Activated naive CD8-positive, alpha-beta T cell treated with anti-CD3 and anti-CD28 coated beads, Interleukin-2, amount 50 U/mL, for 24 hours (primary cell): ENCODE measurements at regions not wholly inside any gene's neighbourhood (a gene's known extent, or its start where the extent isn't known, plus 50 kb on each side); places are given as distances from the start of the nearest gene placed in this dataset.

Experiments used
- ATAC-seq: fragments of 150-1000 bp; cut with Tn5 transposase; one replicate; pipeline ENCODE4 v1.10.0; 2021
- DNase-seq: peaks from one replicate; pipeline ENCODE4 v3.0.0; 2021
- H3K27ac Mint-ChIP-seq: one replicate; pipeline ENCODE4 v1.8.0; 2021; ENCODE audit warnings: mild to moderate bottlenecking, mixed read lengths
- H3K27me3 Mint-ChIP-seq: one replicate; pipeline ENCODE4 v1.8.0; 2021; ENCODE audit warnings: mixed read lengths
- H3K36me3 Mint-ChIP-seq: one replicate; pipeline ENCODE4 v1.8.0; 2021; ENCODE audit warnings: low read depth, mixed read lengths
- H3K4me1 Mint-ChIP-seq: one replicate; pipeline ENCODE4 v1.8.0; 2021; ENCODE audit warnings: mixed read lengths
- H3K4me3 Mint-ChIP-seq: one replicate; pipeline ENCODE4 v1.8.0; 2021; ENCODE audit warnings: mild to moderate bottlenecking, moderate library complexity, mixed read lengths
- H3K9me3 Mint-ChIP-seq: one replicate; pipeline ENCODE4 v1.8.0; 2021; ENCODE audit warnings: mixed read lengths

DNA sequence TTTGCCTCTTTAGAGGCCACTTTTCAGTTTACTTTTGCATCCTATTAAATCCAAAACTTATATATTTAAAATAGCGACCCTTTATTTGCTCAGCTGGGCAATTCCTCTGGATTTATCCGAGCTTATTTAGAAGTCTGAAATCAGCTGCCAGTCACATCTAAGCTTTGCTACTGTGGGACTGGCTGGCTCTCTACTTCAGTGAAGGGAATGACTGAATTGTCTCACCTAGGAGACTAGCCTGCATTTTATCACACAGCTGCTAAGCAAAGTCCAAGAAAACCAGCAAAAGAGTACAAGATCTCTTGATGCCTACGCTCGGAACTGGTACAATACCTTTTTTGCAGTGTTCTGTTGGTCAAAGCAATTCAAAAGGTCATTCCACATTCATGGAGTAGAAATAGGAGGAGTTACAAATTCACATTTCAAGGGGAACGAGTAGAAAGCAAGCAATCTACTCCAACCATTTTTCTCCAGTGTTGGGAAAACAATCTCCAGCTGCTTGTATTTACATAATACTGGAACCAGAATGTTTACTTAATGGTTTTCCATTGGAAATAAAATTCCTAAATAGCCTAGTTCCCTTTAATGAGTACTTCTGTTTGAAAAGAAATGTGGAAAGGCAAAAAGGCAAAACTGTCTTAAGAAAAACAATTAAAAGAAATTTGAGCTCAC is 160.2 kb downstream of the MAGEB5 start:
- H3K9me3 Mint-ChIP-seq: no peaks in the 10 kb centered on the region
- H3K27ac Mint-ChIP-seq: no peak overlapping the region
- no peaks in the 10 kb centered on the region for H3K36me3 Mint-ChIP-seq
- DNase-seq: no peak
- no peaks in the 10 kb centered on the region for H3K27me3 Mint-ChIP-seq
- no peak overlapping the region for H3K4me3 Mint-ChIP-seq
- ATAC-seq: no peak
- H3K4me1 Mint-ChIP-seq: no peaks in the 10 kb centered on the region

- Mint-ChIP-seq H3K27ac (no peak overlapping the region), H3K36me3 (no peaks in the 10 kb centered on the region), H3K27me3 (no peaks in the 10 kb centered on the region), H3K9me3 (no peaks in the 10 kb centered on the region), H3K4me3 (no peak overlapping the region), H3K4me1 (no peaks in the 10 kb centered on the region)
- DNase-seq (no peak), ATAC-seq (no peak)
Measured at GRCh38 chrX:26375346-26375745, 159.4 kb downstream of the MAGEB5 start.

DNA sequence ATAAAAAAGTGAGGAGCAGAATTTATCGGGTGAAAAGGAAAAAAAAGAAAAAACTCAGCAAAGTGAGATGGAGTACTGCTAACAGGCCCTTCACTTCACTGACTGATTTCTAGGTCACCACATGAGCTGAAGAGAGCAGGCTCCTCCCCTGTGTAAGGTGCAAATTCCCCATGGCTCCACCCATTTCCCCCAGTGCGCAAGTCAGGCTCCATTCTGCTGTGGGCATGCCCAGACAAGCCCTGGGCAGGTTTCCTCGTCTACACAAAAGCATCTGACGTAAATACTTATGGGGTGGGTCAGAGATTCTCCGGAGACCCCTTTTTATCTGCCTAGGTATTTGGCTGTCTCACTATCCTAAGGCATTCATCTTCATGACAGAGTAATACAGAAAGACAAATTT is 157.9 kb downstream of the MAGEB5 start:
- Mint-ChIP-seq H3K36me3 (no peaks in the 10 kb centered on the region), H3K4me1 (no peaks in the 10 kb centered on the region), H3K4me3 (no peak overlapping the region), H3K27me3 (no peaks in the 10 kb centered on the region), H3K9me3 (no peaks in the 10 kb centered on the region), H3K27ac (no peak overlapping the region)
- ATAC-seq: no peak
- no peak for DNase-seq

GRCh38 chrX:26352891-26353430 is 137.0 kb downstream of the MAGEB5 start:
- no peak overlapping the region for H3K27ac Mint-ChIP-seq
- no peaks in the 10 kb centered on the region for H3K27me3 Mint-ChIP-seq
- peaks cover 6% of the 10 kb centered on the region for H3K9me3 Mint-ChIP-seq
- H3K4me3 Mint-ChIP-seq: no peak overlapping the region
- H3K4me1 Mint-ChIP-seq: no peaks in the 10 kb centered on the region
- DNase-seq: no peak
- no peaks in the 10 kb centered on the region for H3K36me3 Mint-ChIP-seq
- ATAC-seq: no peak

DNA sequence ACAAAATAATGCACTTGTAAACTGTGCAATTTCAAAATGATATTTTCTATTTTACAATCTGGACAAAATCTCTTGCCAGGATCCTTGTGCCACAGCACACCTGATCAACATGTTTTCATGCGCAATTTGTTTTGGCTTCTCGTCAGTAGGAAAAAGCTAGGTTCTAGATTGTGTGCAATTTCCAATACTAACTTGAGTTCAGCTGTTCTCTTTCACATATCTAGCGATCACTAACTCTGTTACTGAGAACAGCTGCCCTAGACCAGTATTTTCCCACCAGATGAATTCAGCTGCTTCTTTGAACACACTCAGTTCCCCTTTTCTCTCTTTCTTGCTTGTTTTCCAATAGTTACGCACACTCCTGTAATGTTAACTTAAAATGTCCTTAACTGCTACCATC is 131.2 kb downstream of the MAGEB5 start:
- ATAC-seq (no peak), DNase-seq (no peak)
- no peak overlapping the region for H3K27ac Mint-ChIP-seq
- no peak overlapping the region for H3K4me3 Mint-ChIP-seq
- no peaks in the 10 kb centered on the region for H3K36me3 Mint-ChIP-seq
- H3K9me3 Mint-ChIP-seq: no peaks in the 10 kb centered on the region
- H3K4me1 Mint-ChIP-seq: no peaks in the 10 kb centered on the region
- H3K27me3 Mint-ChIP-seq: no peaks in the 10 kb centered on the region

DNA sequence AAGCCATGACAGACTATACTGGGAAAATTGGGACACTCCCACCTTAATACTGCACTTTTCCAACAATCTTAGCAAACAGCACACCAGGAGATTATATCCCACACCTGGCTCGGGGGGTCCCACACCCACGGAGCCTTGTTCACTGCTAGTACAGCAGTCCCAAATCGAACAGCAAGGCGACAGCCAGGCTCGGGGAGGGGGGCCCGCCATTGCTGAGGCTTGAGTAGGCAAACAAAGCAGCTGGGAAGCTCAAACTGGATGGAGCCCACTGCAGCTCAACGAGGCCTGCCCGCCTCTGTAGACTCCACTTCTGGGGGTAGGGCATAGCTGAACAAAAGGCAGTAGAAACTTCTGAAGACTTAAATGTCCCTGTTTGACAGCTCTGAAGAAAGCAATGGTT is 118.3 kb downstream of the MAGEB5 start:
- ATAC-seq (no peak), DNase-seq (no peak)
- Mint-ChIP-seq H3K4me1 (no peaks in the 10 kb centered on the region), H3K4me3 (no peak overlapping the region), H3K36me3 (no peaks in the 10 kb centered on the region), H3K9me3 (peaks cover 4% of the 10 kb centered on the region), H3K27ac (no peak overlapping the region), H3K27me3 (no peaks in the 10 kb centered on the region)

DNA sequence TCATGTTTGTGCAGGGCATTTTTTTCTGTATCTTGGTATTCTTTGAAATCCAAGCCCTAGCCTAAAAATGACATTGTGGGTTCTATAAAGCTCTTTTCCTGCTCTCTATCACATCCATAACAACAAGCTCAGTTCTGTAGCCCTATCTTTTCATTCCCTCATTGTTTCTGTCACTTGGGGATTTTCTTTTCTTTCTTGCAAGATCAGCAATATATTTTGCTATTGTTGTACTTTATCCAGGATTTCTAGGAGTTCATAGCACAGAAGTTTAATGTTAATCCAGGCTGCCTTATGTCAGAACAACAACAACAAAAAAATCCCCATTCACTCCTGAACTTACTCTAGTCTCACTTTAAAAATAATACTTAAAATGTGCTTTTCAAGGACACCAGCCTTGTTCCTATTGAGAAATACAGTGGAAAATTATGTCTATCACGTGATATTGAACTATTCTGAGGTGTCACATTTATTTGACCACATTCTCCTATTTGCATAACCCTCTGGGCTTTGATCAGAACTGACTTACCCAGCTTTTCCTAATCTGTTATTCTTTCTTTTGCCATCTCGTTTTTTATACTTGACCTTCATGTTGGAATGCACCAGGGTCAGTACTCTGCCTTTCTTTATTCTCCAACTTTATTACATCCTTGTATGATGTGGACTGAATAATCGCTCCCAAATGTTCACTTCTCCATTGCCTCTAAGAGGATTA is 112.8 kb downstream of the MAGEB5 start:
- ATAC-seq (no peak), DNase-seq (no peak)
- H3K4me3 Mint-ChIP-seq: no peak overlapping the region
- no peaks in the 10 kb centered on the region for H3K4me1 Mint-ChIP-seq
- no peaks in the 10 kb centered on the region for H3K9me3 Mint-ChIP-seq
- no peak overlapping the region for H3K27ac Mint-ChIP-seq
- no peaks in the 10 kb centered on the region for H3K36me3 Mint-ChIP-seq
- H3K27me3 Mint-ChIP-seq: no peaks in the 10 kb centered on the region

DNA sequence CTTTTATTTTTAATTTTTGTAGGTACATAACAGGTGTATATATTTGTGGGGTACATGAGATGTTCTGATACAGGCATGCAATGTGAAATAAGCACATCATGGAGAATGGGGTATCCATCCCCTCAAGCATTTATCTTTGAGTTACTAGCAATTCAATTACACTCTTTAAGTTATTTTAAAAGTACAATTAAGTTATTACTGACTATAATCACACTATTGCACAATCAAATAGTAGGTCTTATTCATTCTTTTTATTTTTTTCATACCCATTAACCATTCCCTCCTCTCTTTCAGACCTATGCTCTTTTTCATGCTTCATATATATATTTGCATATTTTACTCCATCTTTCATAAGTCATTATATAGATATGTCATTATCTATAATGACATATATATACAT is 93.3 kb downstream of the MAGEB5 start:
- DNase-seq (no peak), ATAC-seq (no peak)
- H3K4me1 Mint-ChIP-seq: no peaks in the 10 kb centered on the region
- H3K9me3 Mint-ChIP-seq: no peaks in the 10 kb centered on the region
- no peak overlapping the region for H3K27ac Mint-ChIP-seq
- no peaks in the 10 kb centered on the region for H3K36me3 Mint-ChIP-seq
- H3K4me3 Mint-ChIP-seq: no peak overlapping the region
- no peaks in the 10 kb centered on the region for H3K27me3 Mint-ChIP-seq

GRCh38 chrX:26295425-26295824 is 79.5 kb downstream of the MAGEB5 start:
- Mint-ChIP-seq H3K4me1 (no peaks in the 10 kb centered on the region), H3K36me3 (no peaks in the 10 kb centered on the region), H3K9me3 (no peaks in the 10 kb centered on the region), H3K4me3 (no peak overlapping the region), H3K27me3 (no peaks in the 10 kb centered on the region), H3K27ac (no peak overlapping the region)
- no peak for DNase-seq
- ATAC-seq: no peak

DNA sequence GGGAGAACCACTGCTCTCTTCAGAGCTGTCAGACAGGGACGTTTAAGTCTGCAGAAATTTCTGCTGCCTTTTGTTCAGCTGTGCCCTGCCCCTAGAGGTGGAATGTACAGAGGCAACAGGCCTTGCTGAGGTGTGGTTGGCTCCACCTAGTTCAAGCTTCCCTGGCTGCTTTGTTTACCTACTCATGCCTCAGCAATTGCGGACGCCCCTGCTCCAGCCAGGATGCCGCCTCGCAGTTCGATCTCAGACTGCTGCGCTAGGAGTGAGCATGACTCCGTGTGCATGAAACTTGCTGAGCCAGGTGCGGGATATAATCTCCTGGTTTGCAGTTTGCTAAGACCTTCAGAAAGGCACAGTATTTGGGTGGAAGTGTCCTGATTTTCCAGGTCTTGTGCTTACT is 70.9 kb downstream of the MAGEB5 start:
- no peak for ATAC-seq
- no peak overlapping the region for H3K4me3 Mint-ChIP-seq
- no peaks in the 10 kb centered on the region for H3K36me3 Mint-ChIP-seq
- no peak for DNase-seq
- no peaks in the 10 kb centered on the region for H3K27me3 Mint-ChIP-seq
- no peaks in the 10 kb centered on the region for H3K4me1 Mint-ChIP-seq
- H3K9me3 Mint-ChIP-seq: peaks cover 11% of the 10 kb centered on the region
- H3K27ac Mint-ChIP-seq: no peak overlapping the region
